ENCODE measurements at regions not wholly inside any gene's neighbourhood (a gene's known extent, or its start where the extent isn't known, plus 50 kb on each side); places are given as distances from the start of the nearest gene placed in this dataset.
"Not testable (repeated sequence)": the region's sequence is repeated elsewhere in the genome, so short reads cannot be mapped to it uniquely, and the experiment has no call there.

DNA sequence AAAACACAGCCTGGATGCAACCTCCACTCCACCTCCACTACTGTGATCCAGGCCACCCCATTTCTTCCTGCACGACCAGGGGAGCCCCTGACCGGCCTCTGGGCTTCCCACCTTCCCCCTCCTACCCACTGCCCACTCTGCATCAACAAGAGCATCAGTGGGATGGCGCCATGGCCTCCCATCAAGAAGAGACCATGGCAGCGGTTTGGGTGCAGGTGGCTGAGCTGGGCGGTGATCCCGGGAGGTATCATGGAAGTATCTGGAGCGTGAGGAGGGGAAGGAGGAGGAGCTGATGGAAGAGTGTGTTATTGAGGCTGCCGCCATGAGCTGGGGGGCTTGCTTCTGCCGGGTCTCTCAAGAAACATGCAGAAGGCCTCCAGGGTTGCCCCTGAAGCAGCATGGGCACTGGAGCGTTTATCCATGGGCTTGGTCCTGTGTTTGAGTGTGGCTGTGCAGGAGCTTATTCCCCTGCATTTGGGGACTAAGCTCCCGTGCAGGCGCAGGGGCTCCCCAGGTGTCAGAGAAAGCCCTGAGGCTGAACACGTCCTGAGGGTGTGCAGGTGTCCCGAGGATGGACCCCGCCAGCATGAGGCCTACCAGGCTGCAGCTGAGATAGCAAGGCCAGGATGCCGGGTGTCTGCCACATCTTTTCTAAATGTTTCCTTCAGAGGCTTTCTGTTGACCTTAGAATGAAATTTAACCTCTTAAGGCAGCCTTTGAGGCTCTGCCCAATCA lies 99.2 kb upstream of the PCBD1 start:
- H3K27ac ChIP-seq (ENCODE audit: low read depth, low read length): no peak overlapping the region
- H3K4me1 ChIP-seq (ENCODE audit: control insufficient read depth in 1 of 2, insufficient read depth in 2 of 2, low read length in 2 of 2): no peaks in the 10 kb centered on the region
- H3K27me3 ChIP-seq (ENCODE audit: insufficient read depth, low read length): no peaks in the 10 kb centered on the region
- no peak overlapping the region for H3K4me3 ChIP-seq (replicated peaks in 1 of 2; ENCODE audit: low read depth in 1 of 2, low read length in 2 of 2)
- H3K4me2 ChIP-seq (ENCODE audit: low read length): no peak overlapping the region
- ChIA-PET CTCF (no interaction called here), POLR2A (no interaction called here), RAD21 (ENCODE audit: low non-redundant PET in 1 of 2, low total read pairs in 2 of 2, uncharacterized antibody in 2 of 2, unreplicated experiment in 2 of 2) (no interaction called here)
- H3K79me2 ChIP-seq (ENCODE audit: insufficient read depth, low read length): no peaks in the 10 kb centered on the region
- H4K20me1 ChIP-seq (ENCODE audit: insufficient read depth): no peaks in the 10 kb centered on the region
- intact Hi-C loops (cut with micrococcal nuclease): no loop called here
- TF ChIP-seq, protein P1, sequence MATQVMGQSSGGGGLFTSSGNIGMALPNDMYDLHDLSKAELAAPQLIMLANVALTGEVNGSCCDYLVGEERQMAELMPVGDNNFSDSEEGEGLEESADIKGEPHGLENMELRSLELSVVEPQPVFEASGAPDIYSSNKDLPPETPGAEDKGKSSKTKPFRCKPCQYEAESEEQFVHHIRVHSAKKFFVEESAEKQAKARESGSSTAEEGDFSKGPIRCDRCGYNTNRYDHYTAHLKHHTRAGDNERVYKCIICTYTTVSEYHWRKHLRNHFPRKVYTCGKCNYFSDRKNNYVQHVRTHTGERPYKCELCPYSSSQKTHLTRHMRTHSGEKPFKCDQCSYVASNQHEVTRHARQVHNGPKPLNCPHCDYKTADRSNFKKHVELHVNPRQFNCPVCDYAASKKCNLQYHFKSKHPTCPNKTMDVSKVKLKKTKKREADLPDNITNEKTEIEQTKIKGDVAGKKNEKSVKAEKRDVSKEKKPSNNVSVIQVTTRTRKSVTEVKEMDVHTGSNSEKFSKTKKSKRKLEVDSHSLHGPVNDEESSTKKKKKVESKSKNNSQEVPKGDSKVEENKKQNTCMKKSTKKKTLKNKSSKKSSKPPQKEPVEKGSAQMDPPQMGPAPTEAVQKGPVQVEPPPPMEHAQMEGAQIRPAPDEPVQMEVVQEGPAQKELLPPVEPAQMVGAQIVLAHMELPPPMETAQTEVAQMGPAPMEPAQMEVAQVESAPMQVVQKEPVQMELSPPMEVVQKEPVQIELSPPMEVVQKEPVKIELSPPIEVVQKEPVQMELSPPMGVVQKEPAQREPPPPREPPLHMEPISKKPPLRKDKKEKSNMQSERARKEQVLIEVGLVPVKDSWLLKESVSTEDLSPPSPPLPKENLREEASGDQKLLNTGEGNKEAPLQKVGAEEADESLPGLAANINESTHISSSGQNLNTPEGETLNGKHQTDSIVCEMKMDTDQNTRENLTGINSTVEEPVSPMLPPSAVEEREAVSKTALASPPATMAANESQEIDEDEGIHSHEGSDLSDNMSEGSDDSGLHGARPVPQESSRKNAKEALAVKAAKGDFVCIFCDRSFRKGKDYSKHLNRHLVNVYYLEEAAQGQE (IDR thresholded peaks at IDR 0.05; ENCODE audit: low read depth): no peak
- no peak for TF ChIP-seq TCF7L2 (IDR thresholded peaks at IDR 0.05; ENCODE audit: borderline replicate concordance, extremely low read depth, insufficient read depth, insufficient read length)
- TF ChIP-seq CBX3 (IDR thresholded peaks at IDR 0.05; ENCODE audit: low read depth): no peak
- TF ChIP-seq, protein P2, sequence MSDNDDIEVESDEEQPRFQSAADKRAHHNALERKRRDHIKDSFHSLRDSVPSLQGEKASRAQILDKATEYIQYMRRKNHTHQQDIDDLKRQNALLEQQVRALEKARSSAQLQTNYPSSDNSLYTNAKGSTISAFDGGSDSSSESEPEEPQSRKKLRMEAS (IDR thresholded peaks at IDR 0.05): no peak
- TF ChIP-seq ZNF274 (IDR thresholded peaks at IDR 0.05; ENCODE audit: low read depth, low read length): no peak
- no peak for DNase-seq (ENCODE audit: low read depth, low spot score)
- no peaks in the 10 kb centered on the region for H3K36me3 ChIP-seq (ENCODE audit: control insufficient read depth in 1 of 2, insufficient read depth in 2 of 2, low read length in 2 of 2)
- no peak overlapping the region for H3K9ac ChIP-seq (ENCODE audit: low read length)
- H3K9me2 ChIP-seq (ENCODE audit: insufficient read depth): no peaks in the 10 kb centered on the region
- H3K9me3 ChIP-seq (ENCODE audit: control insufficient read depth in 1 of 2, insufficient read depth in 1 of 2, low read depth in 1 of 2, low read length in 2 of 2): no peaks in the 10 kb centered on the region
- no peak for ATAC-seq
- no peak overlapping the region for H2AFZ ChIP-seq (ENCODE audit: low read depth, low read length, poor library complexity, severe bottlenecking)
- no TSS peak for BruUV-seq (replicated peaks)

DNA sequence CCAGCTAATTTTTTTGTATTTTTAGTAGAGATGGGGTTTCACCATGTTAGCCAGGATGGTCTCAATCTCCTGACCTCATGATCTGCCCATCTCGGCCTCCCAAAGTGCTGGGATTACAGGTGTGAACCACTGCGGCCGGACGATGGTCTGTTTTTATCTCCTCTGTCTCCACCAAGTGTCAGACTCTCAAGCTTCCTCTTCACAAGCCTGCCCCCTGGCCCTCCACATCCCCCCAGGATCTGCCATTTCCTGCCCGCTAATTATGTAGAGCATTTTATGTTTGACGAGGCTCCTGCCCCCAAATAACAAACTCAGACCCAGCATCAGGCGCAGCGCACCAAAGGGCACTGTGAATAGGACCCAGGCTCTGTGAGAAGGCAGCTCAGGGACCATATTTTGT lies 101.8 kb upstream of the PCBD1 start:
- intact Hi-C loops (cut with micrococcal nuclease); ATAC-seq; H3K27ac ChIP-seq (ENCODE audit: low read depth, low read length); CTCF ChIA-PET; H3K9ac ChIP-seq (ENCODE audit: low read length); H3K9me3 ChIP-seq (ENCODE audit: control insufficient read depth in 1 of 2, insufficient read depth in 1 of 2, low read depth in 1 of 2, low read length in 2 of 2); H3K9me2 ChIP-seq (ENCODE audit: insufficient read depth); DNase-seq (ENCODE audit: low read depth, low spot score); H2AFZ ChIP-seq (ENCODE audit: low read depth, low read length, poor library complexity, severe bottlenecking); H4K20me1 ChIP-seq (ENCODE audit: insufficient read depth); H3K36me3 ChIP-seq (ENCODE audit: control insufficient read depth in 1 of 2, insufficient read depth in 2 of 2, low read length in 2 of 2); H3K4me3 ChIP-seq (replicated peaks in 1 of 2; ENCODE audit: low read depth in 1 of 2, low read length in 2 of 2); H3K4me2 ChIP-seq (ENCODE audit: low read length); RAD21 ChIA-PET (ENCODE audit: low non-redundant PET in 1 of 2, low total read pairs in 2 of 2, uncharacterized antibody in 2 of 2, unreplicated experiment in 2 of 2); H3K4me1 ChIP-seq (ENCODE audit: control insufficient read depth in 1 of 2, insufficient read depth in 2 of 2, low read length in 2 of 2); POLR2A ChIA-PET; BruUV-seq (replicated peaks); H3K79me2 ChIP-seq (ENCODE audit: insufficient read depth, low read length): not testable (repeated sequence)
- H3K27me3 ChIP-seq (ENCODE audit: insufficient read depth, low read length): peaks cover 20% of the 10 kb centered on the region

Data from HCT116 (cell line).